Fibroblast of skin of left biceps (primary cell): ENCODE measurements at regions not wholly inside any gene's neighbourhood (a gene's known extent, or its start where the extent isn't known, plus 50 kb on each side); places are given as distances from the start of the nearest gene placed in this dataset.
"Not testable (repeated sequence)": the region's sequence is repeated elsewhere in the genome, so short reads cannot be mapped to it uniquely, and the experiment has no call there.

ENCODE experiments used
- DNase-seq, 2 experiments: peaks; one replicate each; pipeline ENCODE4 v3.0.0-alpha.2; 2013; ENCODE audit warnings: low read depth in 2 of 2

DNA sequence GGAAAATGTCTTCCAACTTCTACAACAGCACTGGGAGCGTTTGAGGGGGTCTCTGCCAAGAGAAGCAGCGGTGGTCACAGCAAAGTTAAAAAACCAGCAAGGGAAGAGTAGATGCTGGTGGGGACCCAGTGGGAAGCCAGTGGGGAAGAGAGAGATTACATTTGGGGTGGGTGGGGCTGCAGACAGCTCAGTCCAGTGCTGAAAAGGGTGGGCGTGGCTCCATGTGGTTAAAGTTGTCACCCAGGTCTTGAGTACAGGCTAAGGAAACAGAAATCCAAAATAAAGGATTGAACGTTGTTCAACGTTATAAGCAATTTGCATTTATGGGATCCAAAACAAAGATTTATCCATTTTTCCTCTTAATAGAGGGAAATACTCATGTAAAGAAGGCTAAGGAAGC lies 106.3 kb upstream of the LY86 start:
- no peak for DNase-seq

DNA sequence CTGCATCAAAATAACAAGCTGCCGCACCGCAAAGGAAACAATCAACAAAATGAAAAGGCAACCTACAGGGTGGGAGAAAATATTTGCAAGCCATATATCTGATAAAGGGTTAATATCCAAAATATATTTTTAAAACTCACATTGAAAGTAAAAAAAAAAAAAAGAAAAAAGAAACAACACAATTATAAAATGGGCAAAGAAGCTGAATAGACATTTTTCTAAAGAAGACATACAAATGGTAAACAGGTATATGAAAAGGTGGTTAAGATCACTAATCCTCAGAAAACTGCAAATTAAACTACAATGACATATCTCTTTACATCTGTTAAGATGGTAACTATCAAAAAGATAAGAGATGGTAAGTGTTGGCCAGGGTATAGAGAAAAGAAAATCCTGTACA lies 105.4 kb upstream of the LY86 start:
- no peak for DNase-seq

DNA sequence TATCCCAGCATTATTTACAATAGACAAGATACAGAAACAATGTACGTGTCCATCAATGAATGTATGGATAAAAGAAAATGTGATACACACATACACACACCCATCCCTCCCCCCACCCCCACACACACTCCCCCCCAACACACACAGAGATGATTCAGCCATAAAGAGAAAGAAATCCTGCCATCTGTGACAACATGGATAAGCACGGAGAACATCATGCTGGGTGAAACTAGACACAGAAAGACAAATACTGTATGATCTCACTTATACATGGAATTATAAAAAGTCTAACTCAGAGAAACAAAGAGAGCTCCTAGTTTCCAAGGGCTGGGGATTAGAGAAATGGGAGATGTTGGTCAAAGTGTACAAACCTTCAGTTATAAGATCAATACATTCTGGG lies 104.8 kb upstream of the LY86 start:
- no peak for DNase-seq

DNA sequence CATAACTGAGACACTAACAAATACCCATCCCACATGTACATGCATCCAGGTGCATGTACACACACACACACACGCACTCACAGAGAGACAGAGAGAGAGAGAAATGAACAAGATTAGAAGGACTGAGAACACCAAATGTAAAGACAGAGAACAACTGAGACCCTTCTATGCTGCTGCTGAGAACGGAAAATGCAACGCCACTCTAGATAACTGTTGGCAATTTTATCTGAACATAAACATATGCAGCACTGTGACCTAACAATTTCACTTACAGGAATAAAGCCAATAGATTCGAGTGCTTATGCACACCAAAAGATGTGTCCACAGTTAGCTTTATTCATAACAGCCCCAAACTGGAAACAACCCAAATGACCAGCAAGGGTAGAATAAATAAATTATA lies 103.8 kb upstream of the LY86 start:
- no peak for DNase-seq

DNA sequence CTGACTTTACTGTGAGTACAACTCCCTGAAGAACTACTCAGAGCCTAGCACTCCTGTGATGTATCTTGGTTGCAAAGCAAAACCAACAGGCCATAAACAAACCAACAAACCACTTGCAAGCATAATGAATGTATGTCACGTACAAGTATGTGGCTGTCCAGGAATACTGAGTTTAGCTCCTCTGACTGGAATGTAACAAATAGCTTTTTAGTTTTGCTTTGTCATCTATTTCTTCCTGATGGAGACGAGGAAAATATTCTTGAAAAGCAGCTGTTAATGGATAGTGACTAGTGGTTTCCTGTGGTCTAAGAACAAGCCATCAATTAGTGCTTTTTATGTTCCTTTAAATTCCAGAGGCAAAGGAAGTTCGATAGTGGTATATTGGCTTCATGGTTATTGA lies 101.9 kb upstream of the LY86 start:
- DNase-seq = no peak

DNA sequence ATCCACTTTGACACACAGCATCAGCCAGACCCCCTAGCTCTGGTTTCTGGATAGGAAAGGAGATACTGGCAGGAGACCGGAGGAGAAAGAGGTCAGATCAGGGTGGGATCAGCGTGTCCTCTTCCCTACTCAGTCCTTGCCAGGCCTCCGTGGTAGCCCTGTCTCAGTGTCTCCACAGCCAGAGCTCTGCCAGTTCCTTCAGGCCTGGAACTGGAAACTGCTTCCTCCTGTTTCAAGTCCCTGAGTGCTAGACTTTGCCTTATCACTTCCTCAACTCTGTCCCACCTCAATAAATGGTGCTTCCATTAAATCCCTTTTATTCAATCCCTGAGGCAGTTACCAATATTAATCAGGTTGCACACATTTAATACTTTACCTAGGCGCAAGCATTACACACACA lies 96.8 kb upstream of the LY86 start:
- DNase-seq = no peak

DNA sequence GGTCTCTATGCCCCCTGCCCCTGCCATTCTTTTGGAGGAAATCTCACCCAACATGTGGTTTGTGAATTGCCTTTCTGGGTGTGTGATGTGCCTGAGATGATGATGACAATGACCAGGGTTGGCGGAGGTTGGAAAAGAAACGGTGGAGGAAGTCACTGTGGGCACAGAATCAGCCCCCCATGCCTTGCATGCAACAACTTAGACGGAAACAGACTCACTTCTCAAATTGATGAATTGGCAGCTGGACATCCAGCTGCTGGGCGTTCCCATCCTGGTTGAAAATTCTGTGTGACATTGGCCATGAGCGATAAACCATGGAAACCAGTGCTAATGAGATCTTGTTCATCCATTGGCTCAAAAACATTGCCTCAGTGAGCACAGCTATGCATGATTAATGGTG lies 95.8 kb upstream of the LY86 start:
- DNase-seq = no peak

DNA sequence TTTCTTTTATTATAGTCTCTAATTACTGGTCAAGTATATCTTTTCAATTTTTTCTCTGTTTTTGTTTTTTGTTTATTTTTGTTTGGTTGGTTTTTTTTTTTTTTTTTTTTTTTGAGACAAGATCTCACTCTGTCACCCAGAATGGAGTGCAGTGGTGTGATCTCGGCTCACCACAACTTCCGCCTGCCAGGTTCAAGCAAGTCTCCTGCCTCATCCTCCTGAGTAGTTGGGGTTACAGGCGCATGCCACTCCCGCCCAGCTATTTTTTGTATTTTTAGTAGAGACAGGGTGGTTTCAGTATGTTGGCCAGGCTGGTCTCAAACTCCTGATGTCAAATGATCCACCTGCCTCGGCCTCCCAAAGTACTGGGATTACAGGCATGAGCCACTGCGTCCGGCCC lies 94.4 kb upstream of the LY86 start:
- DNase-seq = not testable (repeated sequence)

DNA sequence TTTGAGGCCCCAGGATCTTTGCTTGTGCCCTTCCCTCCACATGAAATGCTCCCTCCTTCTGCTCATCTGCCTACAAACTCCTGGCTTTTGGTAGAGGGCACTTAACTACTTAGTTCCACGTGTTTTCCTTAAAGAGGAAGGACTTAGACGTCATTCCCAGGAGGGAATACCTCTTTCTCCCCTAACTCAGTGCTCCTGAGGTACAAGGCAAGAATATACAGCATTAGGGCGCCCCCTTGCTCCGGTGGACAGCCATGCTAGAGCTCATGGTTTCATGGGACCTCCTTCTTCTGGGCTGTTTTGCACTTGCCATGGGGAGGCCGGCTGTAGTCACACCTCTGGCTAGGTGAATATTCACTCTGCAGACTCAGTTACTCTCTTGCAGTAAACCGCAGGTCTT lies 93.8 kb upstream of the LY86 start:
- no peak for DNase-seq

DNA sequence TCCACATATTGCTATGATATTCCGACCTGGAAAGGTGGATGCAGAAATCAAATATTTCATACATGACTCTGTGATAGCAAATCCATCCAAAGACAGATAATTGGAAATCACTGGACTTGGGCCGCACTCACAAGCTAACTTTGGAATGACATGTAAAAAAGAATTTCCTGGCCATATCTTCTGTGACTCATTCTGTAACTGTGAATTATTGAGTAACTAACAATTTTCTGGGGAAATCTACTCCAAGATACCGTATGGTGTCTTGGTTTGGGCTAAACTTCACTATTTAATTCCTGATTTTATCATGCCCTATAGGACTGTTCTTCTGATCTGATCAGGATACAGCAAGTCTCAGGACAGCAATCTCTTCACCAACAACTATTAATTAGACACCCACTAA lies 92.7 kb upstream of the LY86 start:
- no peak for DNase-seq

DNA sequence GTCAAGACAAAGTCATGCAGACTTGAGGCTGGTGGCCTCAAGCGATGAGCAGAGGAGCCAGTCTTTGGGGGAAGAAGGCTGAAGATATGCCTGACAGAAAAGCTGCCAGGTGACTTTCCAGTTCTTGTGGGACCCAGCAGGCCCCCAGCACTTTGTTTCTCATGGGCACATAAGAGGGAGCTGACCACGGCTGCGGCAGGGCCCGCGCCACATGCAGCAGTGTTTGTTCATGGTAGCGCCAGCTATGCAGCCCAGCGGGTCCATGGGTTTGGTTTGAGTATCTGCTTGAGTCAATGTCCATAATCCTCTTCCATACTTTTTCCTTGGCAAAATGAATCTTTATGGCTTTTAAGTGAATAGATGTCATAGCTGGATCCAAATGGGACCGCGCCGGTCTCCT lies 91.0 kb upstream of the LY86 start:
- DNase-seq = no peak

DNA sequence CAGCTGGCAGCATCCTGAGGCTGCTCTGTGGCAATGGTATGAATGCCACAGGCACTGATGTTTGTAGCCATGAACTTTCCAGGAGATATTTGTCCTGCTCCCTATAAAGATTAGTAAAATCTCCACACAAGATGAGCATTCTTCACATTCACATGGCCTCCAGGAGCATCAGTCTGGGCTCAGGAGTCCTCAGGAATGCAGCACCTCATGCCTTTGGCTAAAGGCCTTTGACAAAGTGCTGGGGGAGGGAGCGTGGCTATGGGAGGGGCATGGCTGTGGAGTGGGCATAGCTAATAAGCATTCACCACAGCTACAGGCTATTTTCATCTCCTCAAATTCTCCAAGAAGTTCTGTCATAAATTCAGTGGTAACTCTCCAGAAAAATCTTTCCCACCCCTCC lies 90.5 kb upstream of the LY86 start:
- DNase-seq = no peak

DNA sequence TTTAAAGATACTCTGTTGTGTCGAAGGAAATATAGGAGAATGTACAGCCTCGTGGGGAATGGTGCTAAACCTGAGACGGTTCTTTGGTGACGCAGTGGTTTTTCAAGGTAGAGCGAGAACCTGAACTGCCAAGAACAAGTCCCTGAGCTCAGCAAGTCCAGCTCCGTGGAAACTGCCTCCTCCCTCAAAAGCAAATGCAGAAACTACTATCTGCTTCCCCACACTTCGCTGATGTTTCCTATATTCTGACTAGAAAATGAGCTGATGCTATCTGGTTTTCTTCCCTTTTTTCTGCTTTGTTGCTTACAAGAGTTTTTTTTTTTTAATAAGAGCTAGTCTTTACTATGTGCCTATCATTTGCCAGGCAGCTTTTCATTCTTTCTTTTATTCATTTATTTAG lies 85.3 kb upstream of the LY86 start:
- no peak for DNase-seq

DNA sequence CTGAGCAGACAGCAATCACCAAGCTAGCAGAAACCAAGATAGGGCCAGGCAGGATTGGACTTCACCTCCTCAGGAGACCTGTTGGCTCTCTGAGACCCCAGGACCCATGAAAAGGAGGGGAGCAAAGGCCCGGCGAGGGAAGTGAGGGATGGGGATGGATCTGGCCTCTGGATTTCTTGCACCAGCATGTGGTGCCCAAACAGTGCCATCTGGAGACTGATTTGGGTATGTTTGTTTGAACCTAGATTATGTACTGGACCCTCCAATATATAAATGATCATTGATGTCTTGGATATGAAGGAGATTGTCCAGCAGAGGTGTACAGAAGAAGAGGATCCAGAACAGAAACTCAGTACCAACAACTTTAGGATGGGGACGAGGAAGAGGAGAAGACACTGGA lies 83.4 kb upstream of the LY86 start:
- no peak for DNase-seq

DNA sequence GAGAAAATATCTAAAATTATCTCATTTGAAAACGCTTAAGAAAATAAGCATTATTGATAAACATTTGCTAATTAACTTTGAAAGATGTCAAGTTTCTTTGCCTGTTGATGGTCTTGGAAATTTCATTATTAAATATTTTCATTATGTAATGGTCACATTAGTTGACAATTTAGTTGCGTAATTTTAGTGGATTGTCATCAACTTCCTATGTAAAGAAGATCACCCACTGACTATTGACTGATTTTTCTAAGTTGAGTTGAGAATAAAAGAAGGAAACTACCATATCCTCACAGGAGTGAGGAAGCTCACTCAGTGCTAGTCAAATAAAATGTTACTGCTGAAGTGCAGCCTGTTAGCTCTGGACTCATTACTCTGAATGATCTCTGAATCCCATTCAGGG lies 79.9 kb upstream of the LY86 start:
- DNase-seq = no peak

DNA sequence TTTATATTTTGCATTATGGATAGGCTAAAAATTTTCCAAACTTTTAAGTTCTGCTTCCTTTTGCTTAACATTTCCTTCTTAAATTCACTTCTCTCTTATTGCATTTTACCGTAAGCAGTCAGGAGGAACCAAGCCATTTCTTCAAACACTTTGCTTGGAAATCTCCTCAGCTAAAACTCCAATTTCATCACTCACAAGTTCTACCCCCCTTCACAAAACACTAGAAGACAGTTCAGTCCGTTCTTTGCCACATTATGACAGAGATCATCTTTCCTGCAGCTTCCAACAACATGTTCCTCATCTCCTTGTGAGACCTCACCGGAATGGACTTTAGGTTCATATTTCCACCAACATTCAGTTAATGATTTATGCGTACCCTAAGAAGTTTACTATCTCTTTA lies 79.2 kb upstream of the LY86 start:
- no peak for DNase-seq

DNA sequence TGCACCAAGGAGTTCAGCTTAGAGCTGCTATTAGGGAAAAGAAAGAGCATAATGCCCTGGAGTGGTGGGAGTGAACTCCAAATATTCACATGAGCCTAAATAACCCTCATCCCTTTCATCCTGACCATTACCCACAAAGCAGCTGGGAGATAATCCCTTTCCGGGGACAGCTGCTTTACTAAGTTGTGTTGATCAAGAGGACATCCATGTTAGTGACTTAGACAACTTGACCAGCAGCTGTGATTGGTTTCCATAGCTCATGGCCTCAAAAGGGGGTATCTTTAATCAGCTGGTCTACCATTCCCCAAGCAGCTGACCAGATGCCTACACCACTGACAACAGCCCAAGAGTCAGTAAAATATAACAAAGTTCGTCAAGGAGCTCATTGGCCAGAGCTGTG lies 75.8 kb upstream of the LY86 start:
- DNase-seq = no peak

DNA sequence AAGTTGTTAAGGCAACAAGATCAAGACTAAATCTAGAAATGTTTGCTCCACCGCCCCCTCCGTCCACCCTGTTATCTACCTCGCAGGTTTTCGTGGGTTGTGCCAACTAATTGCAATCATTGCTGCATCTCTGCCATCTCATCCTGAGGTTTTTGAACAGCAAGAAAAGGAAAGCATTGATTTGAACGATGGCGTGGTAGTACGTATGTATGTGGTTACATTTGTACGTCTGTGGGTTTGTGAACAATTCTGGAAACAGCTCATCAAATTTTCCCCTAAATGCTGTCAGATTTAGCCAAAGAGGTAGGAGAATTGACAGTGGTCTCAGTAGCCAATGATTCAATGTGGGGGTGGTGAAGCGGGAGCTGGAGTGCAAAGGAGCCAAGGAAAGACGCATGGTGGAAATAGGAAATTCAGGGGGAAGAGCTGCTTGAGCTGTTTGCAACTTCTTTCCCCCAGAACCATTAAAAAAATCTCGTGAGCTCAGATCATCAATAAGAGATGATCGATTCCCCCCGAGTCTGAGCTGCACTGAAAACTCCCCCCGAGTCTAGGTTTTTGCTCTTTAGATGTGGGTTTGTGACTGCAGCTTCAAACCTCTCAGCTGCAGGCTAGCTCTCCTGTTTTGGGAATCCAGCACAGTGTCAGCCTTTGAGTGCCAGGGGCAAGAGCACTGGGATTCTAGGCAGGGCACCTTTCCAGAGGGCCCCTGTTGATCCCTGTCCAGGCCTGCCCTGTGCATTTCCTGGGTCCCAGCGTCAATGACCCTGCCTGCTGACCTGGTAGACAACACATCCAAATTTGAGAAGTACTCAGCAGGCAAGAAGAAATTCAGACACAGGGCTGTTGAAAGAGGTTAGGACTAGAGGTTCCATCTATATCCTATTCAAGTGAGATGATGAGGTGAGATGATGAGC lies 72.6 kb upstream of the LY86 start:
- DNase-seq = no peak

DNA sequence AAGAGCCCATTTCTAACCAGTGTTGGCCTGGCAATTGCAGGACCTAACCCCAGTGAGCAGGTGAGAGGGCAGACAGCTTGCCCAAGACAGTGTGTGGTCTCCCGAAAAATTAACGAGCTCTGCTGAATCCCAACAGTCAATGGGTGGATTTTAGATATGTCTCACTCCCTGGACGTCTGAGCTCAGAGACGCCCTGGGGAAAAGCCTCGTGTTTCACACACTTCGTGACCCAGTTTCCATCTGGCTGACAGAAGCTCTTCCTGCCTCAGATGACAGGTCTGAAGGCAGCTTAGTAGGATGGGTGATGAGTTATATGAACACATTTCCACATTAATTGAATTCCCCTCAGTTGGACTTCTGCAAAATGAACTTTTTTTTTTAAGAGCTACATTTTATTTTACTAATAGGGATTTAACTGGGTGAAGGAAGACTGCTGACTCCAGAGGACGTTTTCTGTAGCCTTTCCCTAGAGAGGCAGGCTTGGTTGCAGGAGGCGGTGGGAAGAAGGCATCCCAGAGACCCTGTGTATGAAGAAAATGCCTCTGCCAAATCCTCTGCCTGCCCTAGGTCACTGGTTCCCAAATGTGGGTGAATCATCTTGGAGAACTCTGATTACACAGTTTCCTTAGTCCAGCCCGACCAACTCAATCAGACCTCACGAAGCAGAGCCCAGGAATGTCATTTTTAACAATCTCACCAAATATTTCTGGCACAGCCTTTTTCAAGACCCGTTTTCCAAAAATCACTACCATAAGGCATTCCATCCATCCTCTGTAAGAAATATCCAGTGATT lies 71.7 kb upstream of the LY86 start:
- no peak for DNase-seq

DNA sequence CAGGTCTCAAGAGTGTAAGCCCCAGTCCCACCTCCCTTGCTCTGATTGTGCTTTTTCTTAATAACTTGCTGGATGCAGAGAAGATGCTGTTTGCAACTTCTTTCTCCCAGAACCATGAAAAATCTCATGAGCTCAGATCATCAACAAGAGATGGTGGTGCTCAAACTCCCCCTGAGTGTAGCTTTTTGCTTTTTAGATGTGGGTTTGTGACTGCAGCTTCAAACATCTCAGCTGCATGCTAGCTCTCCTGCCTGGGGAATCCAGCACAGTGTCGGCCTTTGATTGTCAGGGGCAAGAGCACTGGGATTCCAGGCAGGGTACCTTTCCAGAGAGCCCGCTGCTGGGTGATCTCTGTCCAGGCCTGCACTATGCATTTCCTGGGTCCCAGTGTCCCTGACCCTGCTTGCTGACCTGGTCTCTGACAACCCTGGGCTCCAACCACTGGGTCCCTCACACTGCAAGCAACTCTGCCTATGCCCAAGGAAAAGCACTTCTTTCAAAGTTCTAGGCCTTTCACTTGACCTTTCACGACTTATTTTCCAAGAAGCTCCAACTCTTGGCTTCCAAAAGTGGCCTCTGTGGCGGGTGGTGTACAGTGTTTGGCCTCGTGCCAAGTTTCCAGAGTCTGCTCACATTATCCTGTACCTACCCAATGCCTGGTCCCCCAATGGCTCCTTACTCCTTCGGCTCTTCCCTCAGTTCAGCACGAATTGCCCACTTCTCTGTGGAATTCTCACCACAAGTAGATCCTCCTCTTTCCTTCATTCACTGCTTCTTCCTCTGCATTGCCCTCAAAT lies 69.7 kb upstream of the LY86 start:
- DNase-seq = no peak

DNA sequence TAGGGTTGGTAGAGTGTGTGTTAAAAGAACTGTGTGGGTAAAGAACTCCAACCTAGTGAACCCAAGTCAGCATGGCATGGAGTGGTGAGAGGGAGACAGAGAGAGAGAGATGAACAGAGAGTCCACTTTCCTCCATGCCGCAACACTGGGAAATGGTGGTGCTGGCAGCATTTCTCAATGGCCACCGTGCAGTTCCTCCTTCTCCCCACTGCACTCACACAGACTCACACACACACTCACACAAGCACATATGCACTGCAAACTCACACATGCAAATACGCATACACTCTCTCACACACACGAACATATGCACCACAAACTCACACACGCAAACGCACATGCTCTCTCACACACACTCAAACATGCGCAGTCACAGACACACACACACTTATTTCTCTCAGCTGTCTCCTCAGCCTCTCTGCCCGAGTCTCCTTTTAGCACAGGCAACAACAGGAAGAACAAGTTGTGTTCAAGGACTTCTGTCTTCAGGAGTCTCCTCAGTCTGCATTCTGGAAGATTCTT lies 66.5 kb upstream of the LY86 start:
- no peak for DNase-seq

DNA sequence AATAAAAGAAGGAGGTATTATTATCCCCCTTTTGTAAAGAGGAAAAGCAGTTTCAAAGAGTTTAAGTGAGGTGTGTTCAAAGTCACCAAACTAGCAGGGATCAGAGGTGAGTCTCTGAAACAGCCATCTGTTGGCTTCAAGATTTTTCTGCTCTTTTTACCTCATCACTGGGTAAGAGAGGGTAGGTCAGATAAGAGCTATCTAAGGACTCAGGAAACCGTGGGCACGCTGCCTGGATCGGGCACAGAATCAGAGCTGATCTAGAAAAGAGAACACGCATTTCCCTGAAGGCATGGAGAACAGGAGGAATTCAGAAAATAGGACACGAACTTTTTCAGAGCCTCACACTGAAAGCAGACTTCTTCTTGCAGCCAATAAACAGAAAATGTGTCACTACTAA lies 65.8 kb upstream of the LY86 start:
- DNase-seq = no peak
